BLaER1 (cell line): ENCODE measurements at regions not wholly inside any gene's neighbourhood (a gene's known extent, or its start where the extent isn't known, plus 50 kb on each side); places are given as distances from the start of the nearest gene placed in this dataset.
A peak's percentile ranks its signal among the peaks of the same experiment; 100 is the strongest.

Experiments used
- H3K27ac ChIP-seq: shearing (Covaris generic); formaldehyde crosslinking; 2 replicates; pipeline ENCODE4 v1.8.1; 2022
- H3K27me3 ChIP-seq: shearing (Covaris generic); formaldehyde crosslinking; 2 replicates; pipeline ENCODE4 v1.8.1; 2022
- H3K36me3 ChIP-seq: shearing (Covaris generic); formaldehyde crosslinking; 2 replicates; pipeline ENCODE4 v1.8.1; 2022
- H3K4me1 ChIP-seq: shearing (Covaris generic); formaldehyde crosslinking; 2 replicates; pipeline ENCODE4 v1.8.1; 2022
- H3K4me2 ChIP-seq: shearing (Covaris generic); formaldehyde crosslinking; 2 replicates; pipeline ENCODE4 v1.8.1; 2022
- H3K4me3 ChIP-seq: shearing (Covaris generic); formaldehyde crosslinking; 2 replicates; pipeline ENCODE4 v1.8.1; 2022
- H3K9ac ChIP-seq: shearing (Covaris generic); formaldehyde crosslinking; 2 replicates; pipeline ENCODE4 v1.8.1; 2022
- H3K9me3 ChIP-seq: shearing (Covaris generic); formaldehyde crosslinking; 2 replicates; pipeline ENCODE4 v1.8.1; 2022
- H4K20me1 ChIP-seq: shearing (Covaris generic); formaldehyde crosslinking; 2 replicates; pipeline ENCODE4 v1.8.1; 2022
- Cebpa-rat ChIP-seq: shearing (Covaris generic); IDR thresholded peaks from 2 replicates; pipeline ENCODE4 v1.8.1; 2022

GRCh38 chr16:13426269-13426668, 493.7 kb upstream of the ERCC4 start:
- Histone ChIP-seq H3K27ac (peak overlapping the region; percentile 67), H3K4me1 (peaks cover 39% of the 10 kb centered on the region), H3K4me2 (peak overlapping the region; percentile 56)

GRCh38 chr16:13426736-13427135, 493.2 kb upstream of the ERCC4 start:
- TF ChIP-seq Cebpa-rat: no peak
- Histone ChIP-seq H3K4me1 (peaks cover 37% of the 10 kb centered on the region), H3K9ac (no peak overlapping the region), H3K4me3 (no peak overlapping the region), H4K20me1 (no peaks in the 10 kb centered on the region), H3K4me2 (peak overlapping the region; percentile 56), H3K36me3 (no peaks in the 10 kb centered on the region), H3K27me3 (no peaks in the 10 kb centered on the region), H3K27ac (peak overlapping the region; percentile 67; the same call in 1 of the 2 replicates), H3K9me3 (no peaks in the 10 kb centered on the region)

More at GRCh38 chr16:13426269-13426668, 493.7 kb upstream of the ERCC4 start:
- TF ChIP-seq Cebpa-rat: no peak
- Histone ChIP-seq H3K9me3 (no peaks in the 10 kb centered on the region), H3K36me3 (no peaks in the 10 kb centered on the region), H4K20me1 (no peaks in the 10 kb centered on the region), H3K27me3 (no peaks in the 10 kb centered on the region), H3K4me3 (no peak overlapping the region), H3K9ac (no peak overlapping the region)

DNA sequence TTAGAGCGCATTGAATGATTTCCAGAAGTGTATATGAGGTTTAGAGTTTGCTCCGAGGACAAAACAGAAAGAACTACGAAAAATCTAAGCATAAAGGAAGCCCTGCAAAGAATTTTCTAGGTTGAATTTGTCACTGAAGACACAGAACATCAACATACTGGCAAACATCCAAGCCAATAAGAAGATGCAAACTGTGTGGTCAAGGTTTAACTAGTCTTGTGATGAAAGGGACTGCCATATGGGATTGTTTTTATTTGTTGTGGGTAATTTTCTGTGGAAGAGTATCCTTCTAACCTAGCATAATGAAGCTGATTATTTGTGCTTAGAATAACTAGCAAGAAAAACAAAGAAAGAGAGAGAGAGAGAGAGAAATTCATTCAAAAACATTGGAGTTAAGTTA, 492.0 kb upstream of the ERCC4 start:
- Histone ChIP-seq H4K20me1 (no peaks in the 10 kb centered on the region), H3K27me3 (no peaks in the 10 kb centered on the region), H3K4me2 (no peak overlapping the region; the same call in 1 of the 2 replicates), H3K4me1 (peaks cover 31% of the 10 kb centered on the region), H3K36me3 (no peaks in the 10 kb centered on the region), H3K9me3 (no peaks in the 10 kb centered on the region), H3K4me3 (no peak overlapping the region), H3K27ac (no peak overlapping the region), H3K9ac (no peak overlapping the region)
- no peak for TF ChIP-seq Cebpa-rat

DNA sequence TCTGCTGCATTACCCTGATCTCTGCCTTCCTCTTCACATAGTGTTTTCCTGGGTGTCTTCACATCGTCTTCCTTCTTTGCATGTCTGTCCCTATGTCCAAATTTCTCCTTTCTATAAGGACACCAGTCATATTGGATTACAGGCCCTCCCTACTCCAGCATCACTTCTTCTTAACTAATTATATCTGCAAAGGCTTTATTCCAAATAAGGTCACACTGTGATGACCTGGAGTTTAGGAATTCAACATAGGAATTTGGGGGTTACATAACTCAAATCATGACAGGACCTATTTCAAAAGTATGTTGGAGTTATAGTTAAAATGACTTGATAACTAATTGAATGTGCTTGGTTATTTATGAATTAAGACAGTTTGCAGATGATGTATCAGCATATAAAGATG, 490.5 kb upstream of the ERCC4 start:
- Histone ChIP-seq H3K36me3 (no peaks in the 10 kb centered on the region), H3K27ac (no peak overlapping the region), H3K4me3 (no peak overlapping the region), H3K4me2 (no peak overlapping the region), H3K4me1 (peaks cover 31% of the 10 kb centered on the region), H4K20me1 (no peaks in the 10 kb centered on the region), H3K9me3 (no peaks in the 10 kb centered on the region), H3K27me3 (no peaks in the 10 kb centered on the region), H3K9ac (no peak overlapping the region)
- TF ChIP-seq Cebpa-rat: no peak

- H3K36me3 ChIP-seq: no peaks in the 10 kb centered on the region
- H3K27ac ChIP-seq: no peak overlapping the region
- H3K27me3 ChIP-seq: no peaks in the 10 kb centered on the region
- no peak overlapping the region for H3K4me3 ChIP-seq
- no peak overlapping the region for H3K9ac ChIP-seq
- no peak overlapping the region for H3K4me2 ChIP-seq
- no peaks in the 10 kb centered on the region for H3K9me3 ChIP-seq
- H4K20me1 ChIP-seq: no peaks in the 10 kb centered on the region
- H3K4me1 ChIP-seq: peaks cover 20% of the 10 kb centered on the region
- no peak for TF ChIP-seq Cebpa-rat
Observed at GRCh38 chr16:13435415-13435814, 484.5 kb upstream of the ERCC4 start.

GRCh38 chr16:13435873-13436474, 484.0 kb upstream of the ERCC4 start:
- H3K9ac ChIP-seq: no peak overlapping the region
- TF ChIP-seq Cebpa-rat: no peak
- no peaks in the 10 kb centered on the region for H3K36me3 ChIP-seq
- H3K4me1 ChIP-seq: peaks cover 20% of the 10 kb centered on the region
- no peak overlapping the region for H3K4me3 ChIP-seq
- H3K4me2 ChIP-seq: peak overlapping the region; percentile 55
- H3K9me3 ChIP-seq: no peaks in the 10 kb centered on the region
- H4K20me1 ChIP-seq: no peaks in the 10 kb centered on the region
- H3K27me3 ChIP-seq: no peaks in the 10 kb centered on the region
- H3K27ac ChIP-seq: no peak overlapping the region

DNA sequence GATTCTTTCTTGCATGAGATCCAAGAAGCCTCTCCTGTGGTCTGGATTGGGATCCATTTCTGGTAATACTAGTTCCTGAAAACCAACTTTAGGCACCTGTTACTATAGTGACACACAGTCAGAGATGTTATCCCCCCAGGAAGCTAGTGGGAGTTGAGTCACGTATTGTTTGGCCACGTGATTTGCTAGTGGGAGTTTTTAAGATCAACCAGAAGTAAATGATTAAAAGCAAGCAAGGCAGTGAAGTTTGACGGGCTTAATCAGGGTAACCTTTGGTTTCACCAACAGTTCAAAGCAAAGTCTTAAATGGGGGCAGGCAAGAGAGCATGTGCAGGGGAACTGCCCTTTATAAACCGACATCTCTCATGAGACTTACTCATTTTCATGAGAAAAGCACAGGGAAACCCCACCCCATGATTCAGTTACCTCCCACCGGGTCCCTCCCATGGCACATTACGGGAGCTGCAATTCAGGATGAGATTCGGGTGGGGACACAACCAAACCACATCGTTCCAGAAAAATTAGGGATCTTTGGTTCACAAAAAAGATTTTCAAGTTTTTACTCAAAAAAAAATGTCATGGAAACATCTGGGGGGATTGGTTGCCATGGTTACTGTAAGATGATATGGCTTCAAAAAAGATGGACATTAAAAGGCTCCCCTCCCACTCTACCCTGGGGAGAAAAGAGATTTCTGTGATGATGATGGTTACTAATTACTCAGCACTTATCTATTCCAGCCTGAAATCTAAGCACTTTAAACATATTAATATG, 483.1 kb upstream of the ERCC4 start:
- peak overlapping the region; percentile 55 for H3K4me2 ChIP-seq
- H3K27me3 ChIP-seq: no peaks in the 10 kb centered on the region
- no peak for TF ChIP-seq Cebpa-rat
- H3K9me3 ChIP-seq: no peaks in the 10 kb centered on the region
- H3K4me1 ChIP-seq: peaks cover 20% of the 10 kb centered on the region
- no peaks in the 10 kb centered on the region for H4K20me1 ChIP-seq
- no peaks in the 10 kb centered on the region for H3K36me3 ChIP-seq
- no peak overlapping the region for H3K9ac ChIP-seq
- no peak overlapping the region for H3K4me3 ChIP-seq
- no peak overlapping the region for H3K27ac ChIP-seq

DNA sequence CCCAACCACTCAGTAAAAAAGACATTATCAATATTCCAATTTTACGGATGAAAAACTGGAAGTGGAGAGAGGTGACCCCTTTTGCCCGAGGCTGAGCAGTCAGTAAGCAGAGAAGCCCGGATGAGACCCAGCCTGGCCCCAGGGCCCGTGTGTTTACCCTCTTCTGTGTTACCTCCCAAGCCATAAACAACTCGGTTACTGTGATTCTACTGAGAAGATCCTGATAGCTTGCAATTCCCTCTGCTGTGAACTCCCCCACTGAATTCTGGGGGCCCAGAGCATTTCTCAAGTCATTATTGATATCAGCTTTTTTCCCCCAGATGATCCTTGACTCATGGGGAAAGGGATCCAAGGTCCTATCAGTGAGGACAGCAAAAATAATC, 482.6 kb upstream of the ERCC4 start:
- H3K4me2 ChIP-seq: peak overlapping the region; percentile 55; the same call in 1 of the 2 replicates
- no peak overlapping the region for H3K27ac ChIP-seq
- no peaks in the 10 kb centered on the region for H3K9me3 ChIP-seq
- peaks cover 20% of the 10 kb centered on the region for H3K4me1 ChIP-seq
- no peaks in the 10 kb centered on the region for H3K36me3 ChIP-seq
- H3K27me3 ChIP-seq: no peaks in the 10 kb centered on the region
- no peak for TF ChIP-seq Cebpa-rat
- H3K4me3 ChIP-seq: no peak overlapping the region
- no peak overlapping the region for H3K9ac ChIP-seq
- H4K20me1 ChIP-seq: no peaks in the 10 kb centered on the region

- Histone ChIP-seq H3K4me3 (no peak overlapping the region), H3K27ac (no peak overlapping the region), H3K4me1 (peaks cover 20% of the 10 kb centered on the region), H3K9ac (no peak overlapping the region), H3K9me3 (no peaks in the 10 kb centered on the region), H3K36me3 (no peaks in the 10 kb centered on the region), H3K27me3 (no peaks in the 10 kb centered on the region), H3K4me2 (no peak overlapping the region), H4K20me1 (no peaks in the 10 kb centered on the region)
- TF ChIP-seq Cebpa-rat: no peak
Observed at GRCh38 chr16:13438064-13438463, 481.9 kb upstream of the ERCC4 start.

DNA sequence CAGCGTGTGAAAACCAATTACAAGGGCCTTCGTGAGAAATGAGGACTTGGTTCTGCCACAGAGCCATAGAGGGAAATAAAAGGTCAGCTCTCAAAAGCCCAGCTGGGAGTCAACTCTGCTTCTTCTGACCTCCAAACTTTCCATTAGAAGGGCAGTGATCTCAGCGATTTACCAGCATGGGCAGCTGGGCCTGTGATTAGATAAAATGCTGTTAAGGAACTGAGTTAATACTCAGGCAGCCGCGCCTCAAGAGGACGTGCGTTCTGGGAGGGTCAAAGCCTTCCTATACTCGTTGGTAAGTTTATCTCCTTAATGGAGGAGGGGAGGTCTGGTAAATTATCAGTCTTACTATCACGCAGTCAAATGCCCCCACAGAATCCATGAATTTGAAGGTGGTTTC, 480.2 kb upstream of the ERCC4 start:
- no peak for TF ChIP-seq Cebpa-rat
- no peak overlapping the region for H3K9ac ChIP-seq
- no peak overlapping the region for H3K4me3 ChIP-seq
- H3K4me1 ChIP-seq: peaks cover 20% of the 10 kb centered on the region
- H4K20me1 ChIP-seq: no peaks in the 10 kb centered on the region
- H3K27ac ChIP-seq: no peak overlapping the region
- no peaks in the 10 kb centered on the region for H3K27me3 ChIP-seq
- no peaks in the 10 kb centered on the region for H3K36me3 ChIP-seq
- H3K9me3 ChIP-seq: no peaks in the 10 kb centered on the region
- no peak overlapping the region for H3K4me2 ChIP-seq
